ENCODE measurements at regions not wholly inside any gene's neighbourhood (a gene's known extent, or its start where the extent isn't known, plus 50 kb on each side); places are given as distances from the start of the nearest gene placed in this dataset.
"Not testable (repeated sequence)": the region's sequence is repeated elsewhere in the genome, so short reads cannot be mapped to it uniquely, and the experiment has no call there.

GRCh38 chr6:6970851-6971250, 136.9 kb upstream of the RREB1 start:
- no peak for FAIRE-seq

GRCh38 chr6:6971369-6971768, 136.4 kb upstream of the RREB1 start:
- FAIRE-seq, result no peak
- no peak for DNase-seq (ENCODE audit: low spot score)

More at GRCh38 chr6:6970851-6971250, 136.9 kb upstream of the RREB1 start:
- DNase-seq (ENCODE audit: low spot score), result no peak

GRCh38 chr6:6972456-6972855, 135.3 kb upstream of the RREB1 start:
- DNase-seq (ENCODE audit: low spot score), result peak; percentile 35
- no peak for FAIRE-seq

DNA sequence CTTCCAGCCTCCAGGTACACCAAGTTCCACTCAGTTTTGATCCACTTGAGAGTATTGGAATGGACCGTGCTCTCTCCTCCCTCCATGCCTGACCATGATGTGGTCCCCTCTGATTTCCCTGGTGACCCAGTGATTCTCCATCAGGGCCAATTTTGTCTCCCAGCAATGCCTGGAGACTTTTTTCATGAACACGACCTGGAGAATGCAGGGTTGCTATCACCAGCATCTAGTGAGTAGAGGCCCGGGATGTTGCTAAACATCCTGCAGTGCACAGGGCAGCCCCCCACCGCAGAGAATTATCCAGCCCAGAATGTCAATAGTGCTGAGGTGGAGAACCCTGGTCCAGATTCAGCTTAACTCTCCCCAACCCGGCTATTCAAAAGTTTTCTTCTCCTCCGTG, 134.0 kb upstream of the RREB1 start:
- no peak for DNase-seq (ENCODE audit: low spot score)
- FAIRE-seq, result no peak

DNA sequence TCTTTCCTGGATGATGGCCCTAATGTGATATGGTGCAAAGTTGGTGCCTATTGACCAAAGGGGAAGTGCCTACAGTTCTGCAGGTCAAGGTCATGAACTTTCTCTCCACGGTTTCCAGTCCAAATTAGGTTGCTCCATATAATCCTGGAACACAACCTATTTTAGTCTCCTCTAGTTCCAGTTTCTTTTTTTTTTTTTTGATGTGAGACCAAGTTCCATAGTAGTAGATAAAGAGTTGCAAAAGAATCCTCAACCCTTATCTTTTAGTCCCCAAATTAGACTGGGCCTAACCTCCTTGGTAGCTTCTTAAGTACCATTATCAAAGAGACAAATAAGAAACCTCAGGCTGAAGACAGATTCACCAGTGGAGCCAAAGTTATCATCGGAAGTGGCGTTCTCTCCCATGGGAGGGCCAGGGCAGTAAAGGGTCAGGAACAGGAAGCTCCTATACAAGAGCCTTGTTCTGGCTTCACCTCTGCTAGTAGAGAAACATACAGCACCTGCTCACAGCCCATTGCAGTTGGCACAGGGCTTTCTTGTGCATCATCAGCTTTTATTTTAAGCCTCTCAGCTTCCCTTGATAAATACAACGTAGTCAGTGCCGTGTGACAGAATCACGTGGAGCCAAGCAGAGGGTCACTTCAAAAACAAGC, 132.2 kb upstream of the RREB1 start:
- DNase-seq (ENCODE audit: low spot score) (no peak), FAIRE-seq (no peak)

DNA sequence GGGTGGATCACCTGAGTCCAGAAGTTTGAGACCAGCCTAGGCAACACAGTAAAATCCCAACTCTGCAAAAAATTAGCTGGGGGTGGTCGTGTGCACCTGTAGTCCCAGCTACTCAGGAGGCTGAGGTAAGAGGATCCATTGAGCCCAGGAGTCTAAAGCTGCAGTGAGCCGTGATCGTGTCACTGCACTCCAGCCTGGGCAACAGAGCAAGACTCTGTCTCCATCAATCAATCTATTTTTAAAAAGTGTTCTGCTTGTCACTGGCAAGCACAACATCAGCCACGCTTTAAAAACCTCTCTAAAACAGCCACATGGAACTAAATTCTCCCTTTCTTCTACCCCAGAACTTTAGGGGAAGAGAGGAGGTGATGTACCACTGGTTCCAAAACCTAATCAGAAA, 131.6 kb upstream of the RREB1 start:
- FAIRE-seq, result no peak
- DNase-seq (ENCODE audit: low spot score), result no peak

- DNase-seq (ENCODE audit: low spot score) (no peak), FAIRE-seq (no peak)
Observed at GRCh38 chr6:6978731-6979130, 129.0 kb upstream of the RREB1 start.

- DNase-seq (ENCODE audit: low spot score) (no peak), FAIRE-seq (no peak)
Observed at GRCh38 chr6:6980999-6981597, 126.7 kb upstream of the RREB1 start.

GRCh38 chr6:6981681-6982322, 126.0 kb upstream of the RREB1 start:
- no peak for FAIRE-seq
- DNase-seq (ENCODE audit: low spot score), result peak; percentile 16

DNA sequence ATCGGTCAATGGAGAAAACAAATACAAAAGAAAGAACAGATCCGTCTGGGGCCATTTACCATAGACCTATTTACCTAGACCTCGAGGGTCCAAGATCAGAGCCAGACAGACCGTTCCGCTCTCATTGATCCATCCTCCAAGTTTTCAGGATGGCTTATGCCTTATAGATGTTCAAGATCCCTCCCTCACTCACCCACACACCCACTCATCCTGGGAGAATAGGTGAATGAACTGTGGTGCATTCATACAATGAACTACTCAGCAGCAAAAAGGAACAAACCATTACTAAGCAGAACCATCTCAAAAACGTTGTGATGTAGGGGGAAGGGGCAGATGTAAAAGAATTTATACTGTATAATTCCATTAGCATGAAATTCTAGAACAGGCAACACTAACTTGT, 125.1 kb upstream of the RREB1 start:
- FAIRE-seq, result no peak

GRCh38 chr6:6984585-6985366, 123.0 kb upstream of the RREB1 start:
- no peak for DNase-seq (ENCODE audit: low spot score)
- FAIRE-seq, result no peak

More for the DNA sequence above, 125.1 kb upstream of the RREB1 start:
- no peak for DNase-seq (ENCODE audit: low spot score)

- FAIRE-seq (no peak), DNase-seq (ENCODE audit: low spot score) (no peak)
Observed at GRCh38 chr6:6986344-6986743, 121.4 kb upstream of the RREB1 start.

- no peak for FAIRE-seq
- no peak for DNase-seq (ENCODE audit: low spot score)
Observed at GRCh38 chr6:6987749-6988148, 120.0 kb upstream of the RREB1 start.

GRCh38 chr6:6990059-6990458, 117.7 kb upstream of the RREB1 start:
- not testable (repeated sequence) for FAIRE-seq; DNase-seq (ENCODE audit: low spot score)

GRCh38 chr6:6993503-6994237, 114.1 kb upstream of the RREB1 start:
- FAIRE-seq (no peak), DNase-seq (ENCODE audit: low spot score) (no peak)

GRCh38 chr6:6994796-6995195, 113.0 kb upstream of the RREB1 start:
- DNase-seq (ENCODE audit: low spot score), result no peak
- FAIRE-seq, result no peak

GRCh38 chr6:6995328-6995727, 112.4 kb upstream of the RREB1 start:
- no peak for DNase-seq (ENCODE audit: low spot score)

GRCh38 chr6:6996124-6996523, 111.6 kb upstream of the RREB1 start:
- DNase-seq (ENCODE audit: low spot score) (no peak), FAIRE-seq (no peak)

More at GRCh38 chr6:6995328-6995727, 112.4 kb upstream of the RREB1 start:
- FAIRE-seq, result no peak

DNA sequence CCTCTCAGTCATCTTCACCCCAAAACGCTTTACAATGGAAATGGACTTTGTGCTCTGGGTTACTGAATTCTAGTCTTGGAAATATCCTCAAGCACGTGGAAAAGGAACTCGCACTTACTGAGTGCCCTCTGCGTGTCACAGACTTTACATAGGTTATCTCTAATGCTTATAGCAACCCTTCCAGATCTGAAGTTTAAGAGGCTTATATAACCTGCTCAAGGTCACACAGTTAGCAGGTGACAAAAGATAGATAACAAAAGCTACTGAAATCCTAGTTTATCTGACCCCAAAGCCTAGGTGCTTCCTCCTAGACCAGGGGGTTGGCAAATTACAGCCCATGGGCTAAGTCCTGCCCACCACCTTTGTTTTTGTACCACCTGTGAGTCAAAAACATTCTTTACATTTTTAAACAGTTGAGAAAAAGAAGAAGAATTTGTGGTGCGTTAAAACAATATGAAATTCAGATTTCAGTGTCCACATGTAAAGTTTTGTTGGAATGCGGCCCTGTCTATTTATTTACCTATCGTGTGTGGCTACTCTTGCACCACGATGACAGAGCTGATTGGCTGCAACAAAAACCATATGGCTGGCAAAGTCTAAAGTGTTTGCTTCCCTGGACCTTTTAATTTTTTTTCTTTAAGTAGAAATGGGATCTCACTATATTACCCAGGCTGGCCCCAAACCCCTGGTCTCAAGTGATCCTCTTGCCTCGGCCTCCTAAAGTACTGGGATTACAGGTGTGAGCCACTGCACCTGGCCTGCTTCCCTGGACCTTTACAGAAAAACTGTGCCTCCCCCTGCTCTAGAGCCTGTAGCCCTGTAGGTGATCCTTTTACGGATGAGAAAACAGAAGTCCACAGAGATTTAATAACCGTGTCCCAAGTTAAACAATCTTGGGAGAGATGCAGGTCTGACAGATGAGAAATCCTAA, 110.2 kb upstream of the RREB1 start:
- no peak for DNase-seq (ENCODE audit: low spot score)

GRCh38 chr6:6998194-6998569, 109.6 kb upstream of the RREB1 start:
- FAIRE-seq (no peak), DNase-seq (ENCODE audit: low spot score) (no peak)

More for the DNA sequence above, 110.2 kb upstream of the RREB1 start:
- no peak for FAIRE-seq
